Thoracic aorta (tissue), 2 donors: ENCODE measurements at regions not wholly inside any gene's neighbourhood (a gene's known extent, or its start where the extent isn't known, plus 50 kb on each side); places are given as distances from the start of the nearest gene placed in this dataset.

Source experiments
- ATAC-seq: fragments of 150-250 bp; one replicate; pipeline ENCODE4 v1.8.0; 2017; ENCODE audit warnings: low read depth; ENCODE audit not compliant: insufficient number of reproducible peaks, low FRiP score
- DNase-seq: peaks from one replicate; pipeline ENCODE4 v3.0.0-alpha.2; 2020; ENCODE audit warnings: low spot score
- H3K27ac ChIP-seq, 2 donors: fragments of 200-600 bp; sonication (generic); 1 replicate in 1 of 2; 2 replicates in 1 of 2; pipeline ENCODE4 v1.5.1; 2016; ENCODE audit warnings: mild to moderate bottlenecking in 2 of 2, moderate library complexity in 2 of 2
- H3K27me3 ChIP-seq: fragments of 200-600 bp; sonication (generic); replicated peaks from 2 replicates; pipeline ENCODE4 v1.6.0; 2016; ENCODE audit warnings: mild to moderate bottlenecking; ENCODE audit not compliant: insufficient read depth
- H3K36me3 ChIP-seq: fragments of 200-600 bp; sonication (generic); one replicate; pipeline ENCODE4 v1.5.1; 2016
- H3K4me1 ChIP-seq, 2 donors: fragments of 200-600 bp; sonication (generic); 1 replicate in 1 of 2; 2 replicates in 1 of 2; pipeline versions ENCODE4 v1.5.1 to v1.6.0; 2016; ENCODE audit warnings: low read depth in 2 of 2, mild to moderate bottlenecking in 1 of 2; ENCODE audit not compliant: control insufficient read depth in 1 of 2
- H3K4me3 ChIP-seq: fragments of 200-600 bp; sonication (generic); 2 replicates; pipeline ENCODE4 v1.5.1; 2016; ENCODE audit warnings: mild to moderate bottlenecking
- H3K9me3 ChIP-seq: fragments of 200-600 bp; sonication (generic); 2 replicates; pipeline ENCODE4 v1.5.1; 2016
- TF ChIP-seq, protein P1 (sequence below): fragments of 200-600 bp; sonication (generic); IDR thresholded peaks from one replicate; pipeline ENCODE4 v1.5.1; 2019; ENCODE audit warnings: antibody characterized with exemption

DNA sequence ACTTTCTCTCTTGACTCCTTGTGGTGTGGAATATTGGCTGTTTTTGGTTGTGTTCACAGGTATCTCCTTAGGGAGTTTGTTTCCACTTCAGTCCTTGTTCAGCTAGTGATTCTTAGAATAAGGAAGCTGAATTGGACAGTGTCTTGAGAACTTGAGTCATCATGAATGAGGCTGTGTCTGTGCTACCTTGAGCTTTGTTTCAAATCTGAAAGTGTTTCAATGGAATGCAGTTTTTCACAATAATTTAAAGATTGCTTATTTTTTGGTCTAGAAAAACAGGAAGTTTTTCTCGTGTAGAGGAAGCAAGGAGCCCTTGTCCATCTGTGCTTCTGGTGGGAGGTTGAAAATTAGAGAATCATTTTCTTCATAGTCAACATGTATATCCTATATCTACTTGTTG, 76.5 kb downstream of the ZNF518B start:
- TF ChIP-seq, protein P1, sequence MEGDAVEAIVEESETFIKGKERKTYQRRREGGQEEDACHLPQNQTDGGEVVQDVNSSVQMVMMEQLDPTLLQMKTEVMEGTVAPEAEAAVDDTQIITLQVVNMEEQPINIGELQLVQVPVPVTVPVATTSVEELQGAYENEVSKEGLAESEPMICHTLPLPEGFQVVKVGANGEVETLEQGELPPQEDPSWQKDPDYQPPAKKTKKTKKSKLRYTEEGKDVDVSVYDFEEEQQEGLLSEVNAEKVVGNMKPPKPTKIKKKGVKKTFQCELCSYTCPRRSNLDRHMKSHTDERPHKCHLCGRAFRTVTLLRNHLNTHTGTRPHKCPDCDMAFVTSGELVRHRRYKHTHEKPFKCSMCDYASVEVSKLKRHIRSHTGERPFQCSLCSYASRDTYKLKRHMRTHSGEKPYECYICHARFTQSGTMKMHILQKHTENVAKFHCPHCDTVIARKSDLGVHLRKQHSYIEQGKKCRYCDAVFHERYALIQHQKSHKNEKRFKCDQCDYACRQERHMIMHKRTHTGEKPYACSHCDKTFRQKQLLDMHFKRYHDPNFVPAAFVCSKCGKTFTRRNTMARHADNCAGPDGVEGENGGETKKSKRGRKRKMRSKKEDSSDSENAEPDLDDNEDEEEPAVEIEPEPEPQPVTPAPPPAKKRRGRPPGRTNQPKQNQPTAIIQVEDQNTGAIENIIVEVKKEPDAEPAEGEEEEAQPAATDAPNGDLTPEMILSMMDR = no peak
- no peak overlapping the region for H3K27ac ChIP-seq
- no peak for DNase-seq
- no peaks in the 10 kb centered on the region for H3K36me3 ChIP-seq
- no peaks in the 10 kb centered on the region for H3K27me3 ChIP-seq
- ATAC-seq = no peak
- no peaks in the 10 kb centered on the region for H3K4me1 ChIP-seq
- H3K9me3 ChIP-seq = no peaks in the 10 kb centered on the region
- no peak overlapping the region for H3K4me3 ChIP-seq

DNA sequence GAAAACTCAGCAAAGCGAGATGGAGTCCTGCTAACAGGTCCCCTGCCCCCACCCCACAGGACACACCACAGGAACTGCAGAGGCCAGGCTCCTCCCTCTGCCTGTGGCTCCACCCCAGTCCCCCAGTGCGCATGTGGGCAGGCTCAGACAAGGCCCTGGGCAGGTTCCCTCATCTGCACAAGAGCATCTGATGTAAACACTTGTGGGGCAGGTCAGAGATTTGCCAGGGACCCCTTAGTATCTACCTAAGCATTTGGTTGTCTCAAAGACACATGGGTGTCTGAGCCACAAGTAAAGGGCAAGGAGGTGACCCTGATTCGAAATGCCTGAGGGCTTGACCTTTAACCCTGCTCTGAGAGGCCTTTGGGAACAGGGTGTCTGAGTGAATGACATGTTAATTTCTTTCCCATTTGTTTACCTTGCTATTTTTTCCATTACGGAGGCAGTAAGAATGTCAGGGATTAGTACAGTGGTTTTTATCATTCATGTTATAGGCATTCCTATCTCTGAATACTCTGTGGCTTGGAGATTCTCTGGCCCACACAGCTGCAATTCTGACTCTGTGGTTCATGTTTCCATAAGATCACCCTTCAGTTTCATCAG, 85.3 kb downstream of the ZNF518B start:
- ATAC-seq (no peak), DNase-seq (no peak)
- H3K27ac ChIP-seq = no peak overlapping the region
- H3K4me3 ChIP-seq = no peak overlapping the region
- TF ChIP-seq, protein P1 = no peak
- no peaks in the 10 kb centered on the region for H3K4me1 ChIP-seq
- H3K27me3 ChIP-seq = no peaks in the 10 kb centered on the region
- no peaks in the 10 kb centered on the region for H3K9me3 ChIP-seq
- H3K36me3 ChIP-seq = no peaks in the 10 kb centered on the region

DNA sequence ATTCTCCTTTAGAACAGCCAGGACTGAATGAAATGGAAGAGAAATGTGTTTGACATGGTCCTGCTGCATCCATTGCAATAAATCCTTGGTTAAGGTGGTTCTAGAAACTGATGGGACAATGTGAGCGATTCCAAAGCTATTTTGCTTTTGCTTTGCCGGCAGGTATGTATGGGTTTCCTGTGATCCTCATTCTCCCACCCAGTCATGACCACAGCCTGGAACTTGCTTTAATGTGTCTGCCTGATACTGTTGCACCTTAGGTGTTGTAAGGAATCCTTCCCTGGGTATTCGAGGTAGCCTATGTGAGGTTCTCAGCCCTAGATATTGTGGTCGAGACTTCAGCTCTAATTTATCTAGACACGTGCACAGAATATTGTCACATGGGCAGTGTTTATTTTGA, 86.1 kb downstream of the ZNF518B start:
- ATAC-seq = no peak
- no peaks in the 10 kb centered on the region for H3K36me3 ChIP-seq
- TF ChIP-seq, protein P1 = no peak

GRCh38 chr4:10369517-10369916, 87.7 kb downstream of the ZNF518B start:
- no peak overlapping the region for H3K4me3 ChIP-seq
- H3K27me3 ChIP-seq = no peaks in the 10 kb centered on the region
- no peaks in the 10 kb centered on the region for H3K9me3 ChIP-seq
- DNase-seq = no peak
- H3K36me3 ChIP-seq = no peaks in the 10 kb centered on the region
- no peak overlapping the region for H3K27ac ChIP-seq
- TF ChIP-seq, protein P1 = no peak
- no peak for ATAC-seq
- H3K4me1 ChIP-seq = no peaks in the 10 kb centered on the region

More for the DNA sequence above, 86.1 kb downstream of the ZNF518B start:
- no peaks in the 10 kb centered on the region for H3K4me1 ChIP-seq
- H3K4me3 ChIP-seq = no peak overlapping the region
- DNase-seq = no peak
- H3K9me3 ChIP-seq = no peaks in the 10 kb centered on the region
- no peaks in the 10 kb centered on the region for H3K27me3 ChIP-seq
- H3K27ac ChIP-seq = no peak overlapping the region

- no peak for DNase-seq
- TF ChIP-seq, protein P1 = no peak
- no peak overlapping the region for H3K4me3 ChIP-seq
- no peaks in the 10 kb centered on the region for H3K27me3 ChIP-seq
- no peak overlapping the region for H3K27ac ChIP-seq
- no peaks in the 10 kb centered on the region for H3K9me3 ChIP-seq
- no peaks in the 10 kb centered on the region for H3K36me3 ChIP-seq
- H3K4me1 ChIP-seq = no peaks in the 10 kb centered on the region
- no peak for ATAC-seq
Observed at GRCh38 chr4:10366628-10367027, 90.6 kb downstream of the ZNF518B start.
